ENCODE measurements at regions not wholly inside any gene's neighbourhood (a gene's known extent, or its start where the extent isn't known, plus 50 kb on each side); places are given as distances from the start of the nearest gene placed in this dataset.

DNA sequence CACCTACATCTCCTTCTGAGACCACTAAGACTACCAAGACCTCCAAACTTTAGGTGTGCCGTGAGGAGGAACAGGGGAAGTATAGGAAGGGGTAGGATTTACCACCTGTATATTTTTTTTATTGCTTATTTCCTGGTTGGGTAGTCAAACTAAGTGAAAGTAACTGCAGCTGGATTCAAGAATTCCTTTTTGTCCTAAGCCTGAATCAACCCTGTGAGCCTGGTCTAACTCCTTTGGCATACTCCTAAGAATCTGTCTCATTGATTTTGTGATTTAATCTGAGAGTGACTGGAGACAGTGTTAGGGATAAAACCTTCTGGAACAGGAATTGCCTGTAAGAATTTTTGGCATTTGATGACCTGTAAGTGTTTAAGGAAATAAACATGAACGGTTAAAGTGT is 523.5 kb upstream of the MIR17HG start:
- Histone ChIP-seq H3K9me3 (no peaks in the 10 kb centered on the region), H3K4me1 (no peaks in the 10 kb centered on the region), H3K36me3 (no peaks in the 10 kb centered on the region), H3K4me3 (no peak overlapping the region), H3K27me3 (no peaks in the 10 kb centered on the region), H3K27ac (no peak overlapping the region)
- no peak for TF ChIP-seq POLR2A (IDR thresholded peaks at IDR 0.05)
- TF ChIP-seq, protein P1, sequence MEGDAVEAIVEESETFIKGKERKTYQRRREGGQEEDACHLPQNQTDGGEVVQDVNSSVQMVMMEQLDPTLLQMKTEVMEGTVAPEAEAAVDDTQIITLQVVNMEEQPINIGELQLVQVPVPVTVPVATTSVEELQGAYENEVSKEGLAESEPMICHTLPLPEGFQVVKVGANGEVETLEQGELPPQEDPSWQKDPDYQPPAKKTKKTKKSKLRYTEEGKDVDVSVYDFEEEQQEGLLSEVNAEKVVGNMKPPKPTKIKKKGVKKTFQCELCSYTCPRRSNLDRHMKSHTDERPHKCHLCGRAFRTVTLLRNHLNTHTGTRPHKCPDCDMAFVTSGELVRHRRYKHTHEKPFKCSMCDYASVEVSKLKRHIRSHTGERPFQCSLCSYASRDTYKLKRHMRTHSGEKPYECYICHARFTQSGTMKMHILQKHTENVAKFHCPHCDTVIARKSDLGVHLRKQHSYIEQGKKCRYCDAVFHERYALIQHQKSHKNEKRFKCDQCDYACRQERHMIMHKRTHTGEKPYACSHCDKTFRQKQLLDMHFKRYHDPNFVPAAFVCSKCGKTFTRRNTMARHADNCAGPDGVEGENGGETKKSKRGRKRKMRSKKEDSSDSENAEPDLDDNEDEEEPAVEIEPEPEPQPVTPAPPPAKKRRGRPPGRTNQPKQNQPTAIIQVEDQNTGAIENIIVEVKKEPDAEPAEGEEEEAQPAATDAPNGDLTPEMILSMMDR (IDR thresholded peaks at IDR 0.05): no peak
- 43 to 55% methylated on average over 2 of the region's 2 CpGs for WGBS, 2 donors
- intact Hi-C loops (cut with DNase I): no loop called here
- DNase-seq: no peak

DNA sequence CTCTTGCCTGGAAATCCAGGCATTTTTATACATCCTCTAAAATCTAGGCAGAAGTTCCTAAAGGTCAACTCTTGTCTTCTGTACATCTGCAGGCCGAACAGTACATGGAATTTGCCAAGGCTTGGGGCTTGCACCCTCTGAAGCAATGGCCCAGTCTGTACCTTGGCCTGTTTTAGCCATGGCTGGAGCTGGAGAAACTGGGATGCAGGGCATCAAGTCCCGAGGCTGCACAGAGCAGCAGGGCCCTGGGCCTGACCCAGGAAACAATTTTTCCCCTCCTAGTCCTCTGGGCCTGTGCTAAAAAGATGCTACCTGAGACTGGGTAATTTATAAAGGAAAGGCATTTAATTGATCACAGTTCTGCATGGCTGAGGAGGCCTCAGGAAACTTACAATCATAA is 520.8 kb upstream of the MIR17HG start:
- Histone ChIP-seq H3K4me1 (no peaks in the 10 kb centered on the region), H3K27me3 (no peaks in the 10 kb centered on the region), H3K27ac (no peak overlapping the region), H3K36me3 (no peaks in the 10 kb centered on the region), H3K9me3 (no peaks in the 10 kb centered on the region), H3K4me3 (no peak overlapping the region)
- TF ChIP-seq POLR2A (IDR thresholded peaks at IDR 0.05): no peak
- TF ChIP-seq, protein P1 (IDR thresholded peaks at IDR 0.05): no peak
- WGBS, 2 donors: 57 to 70% methylated on average over 1 of the region's 2 CpGs
- no peak for DNase-seq
- intact Hi-C loops (cut with DNase I): no loop called here

- TF ChIP-seq, protein P1 (IDR thresholded peaks at IDR 0.05): no peak
- no peak for TF ChIP-seq POLR2A (IDR thresholded peaks at IDR 0.05)
- no peaks in the 10 kb centered on the region for H3K27me3 ChIP-seq
- H3K4me1 ChIP-seq: no peaks in the 10 kb centered on the region
- H3K27ac ChIP-seq: no peak overlapping the region
- H3K9me3 ChIP-seq: no peaks in the 10 kb centered on the region
- no peak overlapping the region for H3K4me3 ChIP-seq
- 45 to 57% methylated on average over 2 of the region's 2 CpGs for WGBS, 2 donors
- DNase-seq: no peak
- H3K36me3 ChIP-seq: no peaks in the 10 kb centered on the region
- intact Hi-C loops (cut with DNase I): no loop called here
Measured at GRCh38 chr13:90830782-90831181, 516.7 kb upstream of the MIR17HG start.

DNA sequence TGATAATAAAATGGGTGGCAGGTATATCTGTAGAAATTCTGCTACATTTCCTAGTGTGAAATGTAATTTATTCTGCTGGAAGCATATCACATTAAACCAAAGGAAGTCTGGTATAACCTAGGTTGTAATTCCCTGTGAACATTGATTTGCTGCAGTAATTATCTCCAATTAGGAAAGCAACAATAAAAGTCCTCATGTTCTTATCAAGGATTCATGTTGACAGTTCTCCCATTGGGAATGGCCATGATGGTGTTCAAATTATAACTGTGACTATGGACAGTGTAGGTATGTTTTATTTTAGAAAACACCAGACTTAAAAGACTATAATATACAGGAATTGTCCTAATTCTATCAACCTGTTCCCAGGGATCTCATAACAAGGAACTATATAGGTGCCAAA is 513.5 kb upstream of the MIR17HG start:
- TF ChIP-seq, protein P1 (IDR thresholded peaks at IDR 0.05): no peak
- TF ChIP-seq POLR2A (IDR thresholded peaks at IDR 0.05): no peak
- no peaks in the 10 kb centered on the region for H3K36me3 ChIP-seq
- no peak for DNase-seq
- no peaks in the 10 kb centered on the region for H3K27me3 ChIP-seq
- intact Hi-C loops (cut with DNase I): no loop called here
- H3K9me3 ChIP-seq: no peaks in the 10 kb centered on the region
- H3K4me3 ChIP-seq: no peak overlapping the region
- no peaks in the 10 kb centered on the region for H3K4me1 ChIP-seq
- no peak overlapping the region for H3K27ac ChIP-seq

GRCh38 chr13:90834700-90835099 is 512.8 kb upstream of the MIR17HG start:
- no peak for TF ChIP-seq POLR2A (IDR thresholded peaks at IDR 0.05)
- TF ChIP-seq, protein P1 (IDR thresholded peaks at IDR 0.05): no peak
- Histone ChIP-seq H3K9me3 (no peaks in the 10 kb centered on the region), H3K27me3 (no peaks in the 10 kb centered on the region), H3K4me3 (no peak overlapping the region), H3K36me3 (no peaks in the 10 kb centered on the region), H3K4me1 (no peaks in the 10 kb centered on the region), H3K27ac (no peak overlapping the region)
- no peak for DNase-seq
- 75 to 89% methylated on average over 5 of the region's 5 CpGs for WGBS, 2 donors
- intact Hi-C loops (cut with DNase I): no loop called here

Measured in esophagus squamous epithelium (tissue), 5 donors.